HEK293 (cell line): ENCODE measurements at regions not wholly inside any gene's neighbourhood (a gene's known extent, or its start where the extent isn't known, plus 50 kb on each side); places are given as distances from the start of the nearest gene placed in this dataset.

ENCODE experiments used
- CTCF ChIP-seq: fragments of 450-650 bp; formaldehyde crosslinking; IDR thresholded peaks from 2 replicates; pipeline ENCODE4 v1.5.1; 2016; ENCODE audit warnings: missing biosample characterization, missing genetic modification characterization
- ELK4 ChIP-seq: IDR thresholded peaks from 2 replicates; pipeline ENCODE4 v1.6.1; 2011; ENCODE audit warnings: mild to moderate bottlenecking, low read depth, low read length, borderline replicate concordance
- ZFHX2 ChIP-seq: fragments of 450-650 bp; formaldehyde crosslinking; conservative IDR thresholded peaks from 2 replicates; pipeline ENCODE4 v1.5.1; 2016; ENCODE audit warnings: missing biosample characterization, missing genetic modification characterization
- ZNF701 ChIP-seq: fragments of 450-650 bp; formaldehyde crosslinking; IDR thresholded peaks from 2 replicates; pipeline ENCODE4 v1.5.1; 2016; ENCODE audit warnings: missing biosample characterization, missing genetic modification characterization

GRCh38 chr1:30615076-30615795 lies 108.1 kb downstream of the MATN1 start:
- TF ChIP-seq ZNF701 = no peak
- no peak for TF ChIP-seq ELK4
- TF ChIP-seq CTCF (tag by site-specific recombination) = no peak
- no peak for TF ChIP-seq ZFHX2 (tag by site-specific recombination)
